ENCODE measurements at regions not wholly inside any gene's neighbourhood (a gene's known extent, or its start where the extent isn't known, plus 50 kb on each side); places are given as distances from the start of the nearest gene placed in this dataset.

GRCh38 chr10:88164471-88164870 is 301.0 kb downstream of the PTEN start:
- DNase-seq (ENCODE audit: low read depth in 1 of 2, low spot score in 2 of 2) (no peak), FAIRE-seq (no peak)
- no peak overlapping the region for H2BK20ac ChIP-seq (ENCODE audit: low read length)
- H2BK12ac ChIP-seq (ENCODE audit: low read depth, low read length), result no peak overlapping the region
- TF ChIP-seq CEBPB (IDR thresholded peaks at IDR 0.05; ENCODE audit: low read depth, low read length) (no peak), HDAC2 (IDR thresholded peaks at IDR 0.05; ENCODE audit: borderline replicate concordance in 1 of 2, low read depth in 2 of 2, low read length in 2 of 2) (no peak), JUND (IDR thresholded peaks at IDR 0.05; ENCODE audit: low read length) (no peak), TAF7 (optimal IDR thresholded peaks at IDR 0.05; ENCODE audit: borderline replicate concordance, low read depth, low read length) (no peak), CREB1 (IDR thresholded peaks at IDR 0.05) (no peak)
- POLR2A ChIA-PET (ENCODE audit: partially characterized antibody), result no interaction called here
- peaks cover 0 to 3% (median 0%) of the 10 kb centered on the region in 4 experiments; a peak in 1 of 7 replicates for H3K4me1 ChIP-seq (replicated peaks in 1 of 4; ENCODE audit: control insufficient read depth in 3 of 4, insufficient read depth in 4 of 4, low read length in 3 of 4)
- H2AFZ ChIP-seq (ENCODE audit: low read length), result 0 out of 2 replicates have a peak overlapping the region, but pooled peaks have one; percentile 2
- H3K4me2 ChIP-seq (ENCODE audit: insufficient read depth in 1 of 2, low read depth in 2 of 2, low read length in 2 of 2), result no peak overlapping the region
- no peak overlapping the region for H3K4me3 ChIP-seq (ENCODE audit: extremely low read depth in 1 of 4, insufficient read depth in 2 of 4, low read depth in 3 of 4, low read length in 4 of 4)
- CTCF ChIA-PET (ENCODE audit: partially characterized antibody), result interaction anchor here (1.7 kb wide), 1 partner anchor 11 kb away, joined by 3 read pairs; no protein-coding TSS in a partner anchor
- H3K79me1 ChIP-seq (ENCODE audit: low read depth, low read length), result no peaks in the 10 kb centered on the region
- H3K18ac ChIP-seq (ENCODE audit: extremely low read depth, low read length), result no peak overlapping the region
- H3K14ac ChIP-seq (ENCODE audit: insufficient read length), result no peak overlapping the region
- no peaks in the 10 kb centered on the region for H4K20me1 ChIP-seq (replicated peaks in 1 of 2; ENCODE audit: control insufficient read depth in 1 of 2, insufficient read depth in 2 of 2, low read length in 2 of 2)
- H3K27ac ChIP-seq (ENCODE audit: low read depth, low read length), result no peak overlapping the region
- H2BK5ac ChIP-seq (ENCODE audit: low read depth, low read length), result no peak overlapping the region
- no peaks in the 10 kb centered on the region for H3K36me3 ChIP-seq (ENCODE audit: control insufficient read depth in 2 of 4, insufficient read depth in 4 of 4, low read length in 3 of 4)
- no peak overlapping the region for H3K9ac ChIP-seq (replicated peaks in 1 of 4; ENCODE audit: extremely low read depth in 1 of 4, low read depth in 3 of 4, low read length in 3 of 4)
- H3K4ac ChIP-seq (replicated peaks; ENCODE audit: insufficient read length, low read depth, low read length), result no peak overlapping the region
- H2BK15ac ChIP-seq (ENCODE audit: low read length), result no peak overlapping the region
- H2AK5ac ChIP-seq (ENCODE audit: low read depth, low read length), result no peak overlapping the region
- no peaks in the 10 kb centered on the region for H3K27me3 ChIP-seq (replicated peaks in 1 of 4; ENCODE audit: control insufficient read depth in 3 of 4, extremely low read depth in 1 of 4, insufficient read depth in 3 of 4, low read length in 3 of 4)
- H3K9me3 ChIP-seq (ENCODE audit: insufficient read depth in 2 of 2, low read depth in 1 of 2, low read length in 1 of 2), result no peaks in the 10 kb centered on the region; a peak in 1 of 4 replicates
- H3K23me2 ChIP-seq (ENCODE audit: low read depth, low read length), result no peaks in the 10 kb centered on the region
- no peak overlapping the region for H4K91ac ChIP-seq (replicated peaks; ENCODE audit: insufficient read length, low read length)
- no peak overlapping the region for H2BK120ac ChIP-seq (replicated peaks; ENCODE audit: low read depth, low read length)
- H3K79me2 ChIP-seq (ENCODE audit: control insufficient read depth in 1 of 2, insufficient read depth in 2 of 2, low read length in 2 of 2), result no peaks in the 10 kb centered on the region
- H4K8ac ChIP-seq (ENCODE audit: extremely low read depth, insufficient read depth, low read length), result no peak overlapping the region
- H3K56ac ChIP-seq (replicated peaks; ENCODE audit: insufficient read length, low read depth, low read length), result no peak overlapping the region
- H3K23ac ChIP-seq (ENCODE audit: insufficient read length), result no peak overlapping the region
- WGBS, 2 experiments (ENCODE audit: extremely low coverage in 1 of 2, insufficient coverage in 1 of 2, insufficient read length in 1 of 2, insufficient replicate concordance in 2 of 2, low coverage in 1 of 2, low lambda C conversion rate in 2 of 2, missing lambda C conversion rate in 1 of 2), result 92% methylated on average over 1 of the region's 1 CpG; no CpG with 5 or more reads in 1 of the 2 experiments
- H4K5ac ChIP-seq (ENCODE audit: insufficient read length, low read depth, low read length), result no peak overlapping the region

All from H1 (cell line).